K562 (cell line): ENCODE measurements at regions not wholly inside any gene's neighbourhood (a gene's known extent, or its start where the extent isn't known, plus 50 kb on each side); places are given as distances from the start of the nearest gene placed in this dataset.

Experiments used
- CHD7 ChIP-seq: fragments of 200-600 bp; sonication (generic); IDR thresholded peaks from one replicate; pipeline ENCODE4 v1.6.1; 2012; ENCODE audit warnings: mild to moderate bottlenecking, low read depth, low read length, inconsistent platforms
- ESRRA ChIP-seq: fragments of 450-650 bp; IDR thresholded peaks from 2 replicates; pipeline ENCODE4 v1.6.1; 2014; ENCODE audit warnings: low read depth, mild to moderate bottlenecking, moderate library complexity, borderline replicate concordance
- HDAC2 ChIP-seq: fragments of 450-650 bp; IDR thresholded peaks from 2 replicates; pipeline ENCODE4 v1.6.1; 2016; ENCODE audit warnings: mild to moderate bottlenecking
- MAFG ChIP-seq: fragments of 450-650 bp; conservative IDR thresholded peaks from 2 replicates; pipeline ENCODE4 v1.6.1; 2016; ENCODE audit warnings: missing genetic modification characterization, missing compliant biosample characterization
- MAFK ChIP-seq: IDR thresholded peaks from 2 replicates; pipeline ENCODE4 v1.6.1; 2011; ENCODE audit warnings: low read length, improper control_type of control experiment
- MBD1 ChIP-seq: fragments of 250-450 bp; sonication (Bioruptor Pico); IDR thresholded peaks from 2 replicates; pipeline ENCODE4 v1.8.0; 2022; ENCODE audit warnings: inconsistent platforms
- MECOM ChIP-seq: fragments of 250-450 bp; sonication (Bioruptor Pico); IDR thresholded peaks from 2 replicates; pipeline ENCODE4 v1.8.0; 2022; ENCODE audit warnings: inconsistent platforms
- STAT6 ChIP-seq: sonication (generic); formaldehyde crosslinking; IDR thresholded peaks from 2 replicates; pipeline ENCODE4 v1.8.1; 2023; ENCODE audit warnings: mild to moderate bottlenecking, missing genetic modification reagents
- ZC3H11A ChIP-seq: IDR thresholded peaks from 2 replicates; pipeline ENCODE4 v1.6.1; 2012; ENCODE audit warnings: low read depth, low read length, improper control_type of control experiment
- ZNF23 ChIP-seq: fragments of 250-450 bp; sonication (Bioruptor Pico); IDR thresholded peaks from 2 replicates; pipeline ENCODE4 v1.4.0; 2020; ENCODE audit warnings: mild to moderate bottlenecking

GRCh38 chr6:169972736-169973135 is 221.3 kb downstream of the ERMARD start (continued):
- no peak for TF ChIP-seq CHD7
- no peak for TF ChIP-seq ESRRA
- TF ChIP-seq MAFG (tag) = no peak
- no peak for TF ChIP-seq MAFK
- TF ChIP-seq ZNF23 (CRISPR knock-in tag) = no peak
- no peak for TF ChIP-seq MECOM (CRISPR knock-in tag)
- no peak for TF ChIP-seq ZC3H11A
- TF ChIP-seq MBD1 (CRISPR knock-in tag) = no peak
- no peak for TF ChIP-seq HDAC2
- TF ChIP-seq STAT6 (CRISPR knock-in tag) = no peak
